WTC11 (cell line): ENCODE measurements at regions not wholly inside any gene's neighbourhood (a gene's known extent, or its start where the extent isn't known, plus 50 kb on each side); places are given as distances from the start of the nearest gene placed in this dataset.

Experiments
- ATAC-seq: fragments of 200-7000 bp; cut with Tn5 transposase; 2 replicates; pipeline ENCODE4 v1.10.0; 2021; ENCODE audit warnings: mild to moderate bottlenecking, moderate library complexity
- CTCF ChIA-PET: fragments of 300-600 bp; sonication (Branson Sonifier 250); formaldehyde crosslinking; loops from one replicate; lab custom pipeline; 2021; ENCODE audit warnings: antibody characterized with exemption; lab: Charles Lee
- POLR2A ChIA-PET: fragments of 350-600 bp; sonication (Branson Sonifier 250); formaldehyde crosslinking; loops from one replicate; lab custom pipeline; 2021; ENCODE audit warnings: antibody characterized with exemption; lab: Charles Lee
- DNase-seq: peaks from one replicate; pipeline ENCODE4 v3.0.0; 2021; ENCODE audit warnings: low spot score
- H3K27ac Mint-ChIP-seq: 2 replicates; pipeline ENCODE4 v1.8.0; 2021; ENCODE audit warnings: mixed read lengths
- H3K27me3 Mint-ChIP-seq: 2 replicates; pipeline ENCODE4 v1.8.0; 2021; ENCODE audit warnings: low read depth, mild to moderate bottlenecking, moderate library complexity, mixed read lengths
- H3K36me3 Mint-ChIP-seq: 2 replicates; pipeline ENCODE4 v1.8.0; 2021; ENCODE audit warnings: mixed read lengths
- H3K4me1 Mint-ChIP-seq: 2 replicates; pipeline ENCODE4 v1.8.0; 2022; ENCODE audit warnings: mixed read lengths
- H3K4me3 Mint-ChIP-seq: 2 replicates; pipeline ENCODE4 v1.8.0; 2021; ENCODE audit warnings: mild to moderate bottlenecking, moderate library complexity, mixed read lengths
- H3K9me3 Mint-ChIP-seq: 2 replicates; pipeline ENCODE4 v1.8.0; 2021; ENCODE audit warnings: mixed read lengths
- ATF1 ChIP-seq: sonication (generic); formaldehyde crosslinking; IDR thresholded peaks from 2 replicates; pipeline ENCODE4 v1.8.1; 2023; ENCODE audit warnings: mild to moderate bottlenecking, moderate library complexity, missing genetic modification reagents
- CBFB ChIP-seq: sonication (generic); formaldehyde crosslinking; IDR thresholded peaks from 2 replicates; pipeline ENCODE4 v1.8.1; 2022; ENCODE audit warnings: mild to moderate bottlenecking, low read depth, missing genetic modification reagents
- CREM ChIP-seq: sonication (generic); formaldehyde crosslinking; IDR thresholded peaks from 2 replicates; pipeline ENCODE4 v1.8.1; 2022; ENCODE audit warnings: mild to moderate bottlenecking, missing genetic modification reagents, moderate library complexity
- ETV6 ChIP-seq: sonication (generic); formaldehyde crosslinking; IDR thresholded peaks from 2 replicates; pipeline ENCODE4 v1.8.1; 2022; ENCODE audit warnings: mild to moderate bottlenecking, missing genetic modification reagents
- GABPB1 ChIP-seq: sonication (generic); formaldehyde crosslinking; IDR thresholded peaks from 2 replicates; pipeline ENCODE4 v1.8.1; 2023; ENCODE audit warnings: mild to moderate bottlenecking, missing genetic modification reagents
- HMGA2 ChIP-seq: fragments of 250-450 bp; sonication (Bioruptor Pico); IDR thresholded peaks from 2 replicates; pipeline ENCODE4 v1.4.0; 2021; ENCODE audit warnings: mild to moderate bottlenecking, moderate library complexity
- HMGXB4 ChIP-seq: sonication (generic); formaldehyde crosslinking; IDR thresholded peaks from 2 replicates; pipeline ENCODE4 v1.8.1; 2023; ENCODE audit warnings: mild to moderate bottlenecking, moderate library complexity, missing genetic modification reagents
- IRF2 ChIP-seq: sonication (generic); formaldehyde crosslinking; IDR thresholded peaks from 2 replicates; pipeline ENCODE4 v1.8.0; 2022; ENCODE audit warnings: low read depth, missing genetic modification reagents, borderline replicate concordance
- MXD4 ChIP-seq: fragments of 250-450 bp; sonication (Bioruptor Pico); IDR thresholded peaks from 2 replicates; pipeline ENCODE4 v1.8.0; 2021; ENCODE audit warnings: mild to moderate bottlenecking, moderate library complexity, borderline replicate concordance
- MYBL2 ChIP-seq: sonication (generic); formaldehyde crosslinking; IDR thresholded peaks from 2 replicates; pipeline ENCODE4 v1.8.1; 2023; ENCODE audit warnings: mild to moderate bottlenecking, moderate library complexity, missing genetic modification reagents
- PRRX2 ChIP-seq: fragments of 250-450 bp; sonication (Bioruptor Pico); IDR thresholded peaks from 2 replicates; pipeline ENCODE4 v1.8.0; 2021; ENCODE audit warnings: mild to moderate bottlenecking
- SOX15 ChIP-seq: fragments of 250-450 bp; sonication (Bioruptor Pico); IDR thresholded peaks from 2 replicates; pipeline ENCODE4 v1.9.0; 2021; ENCODE audit warnings: mild to moderate bottlenecking
- TP53 ChIP-seq: sonication (generic); formaldehyde crosslinking; IDR thresholded peaks from 2 replicates; pipeline ENCODE4 v1.8.1; 2023; ENCODE audit warnings: mild to moderate bottlenecking, missing genetic modification reagents
- ZNF232 ChIP-seq: sonication (generic); formaldehyde crosslinking; IDR thresholded peaks from 2 replicates; pipeline ENCODE4 v1.8.0; 2022; ENCODE audit warnings: mild to moderate bottlenecking, missing genetic modification reagents
- TF ChIP-seq, protein P1 (sequence below): sonication (generic); formaldehyde crosslinking; IDR thresholded peaks from 2 replicates; pipeline ENCODE4 v1.8.0; 2022; ENCODE audit warnings: mild to moderate bottlenecking, missing genetic modification reagents
- TF ChIP-seq, protein P2 (sequence below): sonication (generic); formaldehyde crosslinking; IDR thresholded peaks from 2 replicates; pipeline ENCODE4 v1.8.1; 2022; ENCODE audit warnings: low read depth, mild to moderate bottlenecking, moderate library complexity, missing genetic modification reagents, borderline replicate concordance

DNA sequence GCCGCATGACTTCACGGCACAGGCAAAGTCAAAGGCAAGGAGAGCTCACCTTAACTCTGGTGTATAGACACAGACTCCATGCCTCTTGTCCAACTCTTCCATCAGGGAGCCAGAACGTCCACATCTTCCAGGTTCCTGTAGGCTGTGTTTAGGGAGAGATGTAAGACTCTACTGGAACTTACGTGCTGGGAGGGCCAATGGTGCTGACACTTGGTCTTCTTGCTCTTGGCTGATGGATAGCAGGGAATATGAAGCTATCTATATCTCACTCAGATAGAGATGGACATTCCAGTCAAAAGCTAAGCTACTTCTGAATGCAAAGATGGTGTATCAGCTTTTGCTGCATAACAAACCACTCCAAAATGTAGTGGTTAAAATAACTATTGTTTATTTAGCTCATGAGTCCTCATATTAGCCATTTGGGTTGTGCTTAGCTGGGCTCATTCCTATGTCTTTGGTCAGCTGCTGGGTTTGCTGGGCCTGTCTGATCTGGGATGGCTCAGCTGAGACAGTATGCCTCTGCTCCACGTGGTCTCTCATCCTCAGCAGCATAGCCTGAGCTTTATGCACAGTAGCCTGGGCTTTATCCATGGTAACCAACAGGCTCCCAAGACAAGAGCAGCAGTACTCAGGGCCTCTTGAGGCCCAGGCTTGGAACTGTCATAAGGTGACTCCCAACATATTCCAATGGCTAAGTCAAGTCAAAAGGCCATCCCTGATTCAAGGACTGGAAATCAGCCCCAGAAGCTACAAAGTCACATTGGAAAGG is 111.6 kb downstream of the SNX5 start:
- Mint-ChIP-seq H3K4me3 (no peak overlapping the region), H3K9me3 (no peaks in the 10 kb centered on the region; the same call in 1 of the 2 replicates), H3K27ac (no peak overlapping the region), H3K27me3 (no peaks in the 10 kb centered on the region), H3K36me3 (no peaks in the 10 kb centered on the region), H3K4me1 (peaks cover 42% of the 10 kb centered on the region)
- POLR2A ChIA-PET = no interaction called here
- ATAC-seq (no peak), DNase-seq (no peak)
- CTCF ChIA-PET = interaction anchor here (1.0 to 1.1 kb wide), 2 partner anchors 41 to 46 kb away, joined by 3 to 5 read pairs; no protein-coding TSS in a partner anchor
- TF ChIP-seq, protein P1, sequence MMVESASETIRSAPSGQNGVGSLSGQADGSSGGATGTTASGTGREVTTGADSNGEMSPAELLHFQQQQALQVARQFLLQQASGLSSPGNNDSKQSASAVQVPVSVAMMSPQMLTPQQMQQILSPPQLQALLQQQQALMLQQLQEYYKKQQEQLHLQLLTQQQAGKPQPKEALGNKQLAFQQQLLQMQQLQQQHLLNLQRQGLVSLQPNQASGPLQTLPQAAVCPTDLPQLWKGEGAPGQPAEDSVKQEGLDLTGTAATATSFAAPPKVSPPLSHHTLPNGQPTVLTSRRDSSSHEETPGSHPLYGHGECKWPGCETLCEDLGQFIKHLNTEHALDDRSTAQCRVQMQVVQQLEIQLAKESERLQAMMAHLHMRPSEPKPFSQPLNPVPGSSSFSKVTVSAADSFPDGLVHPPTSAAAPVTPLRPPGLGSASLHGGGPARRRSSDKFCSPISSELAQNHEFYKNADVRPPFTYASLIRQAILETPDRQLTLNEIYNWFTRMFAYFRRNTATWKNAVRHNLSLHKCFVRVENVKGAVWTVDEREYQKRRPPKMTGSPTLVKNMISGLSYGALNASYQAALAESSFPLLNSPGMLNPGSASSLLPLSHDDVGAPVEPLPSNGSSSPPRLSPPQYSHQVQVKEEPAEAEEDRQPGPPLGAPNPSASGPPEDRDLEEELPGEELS (CRISPR knock-in tag) = no peak
- TF ChIP-seq PRRX2 = no peak
- no peak for TF ChIP-seq MYBL2
- TF ChIP-seq HMGA2 (CRISPR knock-in tag) = no peak
- TF ChIP-seq TP53 (CRISPR knock-in tag) = no peak
- TF ChIP-seq ETV6 (CRISPR knock-in tag) = no peak
- TF ChIP-seq ATF1 (CRISPR knock-in tag) = no peak
- no peak for TF ChIP-seq CREM
- TF ChIP-seq CBFB (CRISPR knock-in tag) = no peak
- TF ChIP-seq, protein P2, sequence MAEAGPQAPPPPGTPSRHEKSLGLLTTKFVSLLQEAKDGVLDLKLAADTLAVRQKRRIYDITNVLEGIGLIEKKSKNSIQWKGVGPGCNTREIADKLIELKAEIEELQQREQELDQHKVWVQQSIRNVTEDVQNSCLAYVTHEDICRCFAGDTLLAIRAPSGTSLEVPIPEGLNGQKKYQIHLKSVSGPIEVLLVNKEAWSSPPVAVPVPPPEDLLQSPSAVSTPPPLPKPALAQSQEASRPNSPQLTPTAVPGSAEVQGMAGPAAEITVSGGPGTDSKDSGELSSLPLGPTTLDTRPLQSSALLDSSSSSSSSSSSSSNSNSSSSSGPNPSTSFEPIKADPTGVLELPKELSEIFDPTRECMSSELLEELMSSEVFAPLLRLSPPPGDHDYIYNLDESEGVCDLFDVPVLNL (CRISPR knock-in tag) = no peak
- no peak for TF ChIP-seq MXD4 (CRISPR knock-in tag)

- peaks cover 37% of the 10 kb centered on the region for H3K4me1 Mint-ChIP-seq
- POLR2A ChIA-PET = no interaction called here
- no peak for ATAC-seq
Measured at GRCh38 chr20:17856024-17856564, 112.5 kb downstream of the SNX5 start.

DNA sequence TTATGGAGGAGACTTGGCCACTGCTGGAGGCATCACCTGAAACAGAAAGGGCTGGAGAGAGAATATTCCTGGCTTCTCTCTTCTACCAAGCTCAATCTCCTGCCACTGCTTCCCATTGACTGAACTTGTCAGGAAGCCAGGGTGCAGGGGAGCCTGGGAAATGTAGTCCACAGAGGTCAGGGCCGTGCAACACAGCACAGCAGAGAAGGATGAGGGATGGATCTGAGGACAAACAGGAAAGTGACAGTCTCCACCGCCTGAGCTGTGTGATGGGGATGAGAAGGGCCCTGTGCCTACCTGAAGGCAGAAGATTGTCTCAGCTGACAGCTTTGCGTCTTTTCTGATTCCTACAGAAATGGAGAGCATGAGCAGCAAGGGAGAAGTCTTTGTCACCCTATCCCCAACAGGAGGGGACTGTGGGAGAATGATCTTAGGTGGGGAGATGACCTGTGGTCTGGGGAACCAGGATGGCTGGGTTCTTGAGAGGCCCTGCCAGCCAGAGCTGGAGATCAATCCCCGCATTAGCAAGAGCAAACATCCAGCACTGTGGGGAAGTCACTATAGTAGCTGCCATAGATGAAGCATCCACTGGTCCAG is 114.2 kb downstream of the SNX5 start:
- peaks cover 20% of the 10 kb centered on the region for H3K4me1 Mint-ChIP-seq
- CTCF ChIA-PET = interaction anchor here (0.7 to 1.7 kb wide), 7 partner anchors 9 to 203 kb away, joined by 3 to 8 read pairs (median 4); partner anchors contain the start of gene RRBP1
- H3K27me3 Mint-ChIP-seq = no peaks in the 10 kb centered on the region; the same call in 1 of the 2 replicates
- H3K4me3 Mint-ChIP-seq = no peak overlapping the region
- DNase-seq = peak; percentile 68
- H3K27ac Mint-ChIP-seq = peak overlapping the region; percentile 7; the same call in 1 of the 2 replicates
- POLR2A ChIA-PET = interaction anchor here (0.8 to 1.2 kb wide), 2 partner anchors 172 to 175 kb away, joined by 3 to 5 read pairs; partner anchors contain the start of gene RRBP1
- no peak for TF ChIP-seq ZNF232 (CRISPR knock-in tag)
- TF ChIP-seq SOX15 (CRISPR knock-in tag) = no peak
- no peak for TF ChIP-seq HMGXB4 (CRISPR knock-in tag)
- no peak for TF ChIP-seq CBFB (CRISPR knock-in tag)
- peak; percentile 49; the same call in 1 of the 2 replicates for TF ChIP-seq GABPB1 (CRISPR knock-in tag)
- TF ChIP-seq, all 79 proteins: peak for 1
- H3K36me3 Mint-ChIP-seq = peaks cover under 1% of the 10 kb centered on the region; the same call in 1 of the 2 replicates
- peaks cover 9% of the 10 kb centered on the region for H3K9me3 Mint-ChIP-seq
- ATAC-seq = peak; percentile 98

More at GRCh38 chr20:17856024-17856564, 112.5 kb downstream of the SNX5 start:
- Mint-ChIP-seq H3K36me3 (no peaks in the 10 kb centered on the region), H3K9me3 (no peaks in the 10 kb centered on the region; the same call in 1 of the 2 replicates), H3K27me3 (no peaks in the 10 kb centered on the region), H3K4me3 (no peak overlapping the region), H3K27ac (no peak overlapping the region)
- CTCF ChIA-PET = interaction anchor here (1.0 kb wide), 1 partner anchor 47 kb away, joined by 5 read pairs; no protein-coding TSS in a partner anchor
- TF ChIP-seq GABPB1 (CRISPR knock-in tag) (peak; percentile 55; the same call in 1 of the 2 replicates), IRF2 (CRISPR knock-in tag) (no peak)
- no peak for DNase-seq
